ENCODE measurements at regions not wholly inside any gene's neighbourhood (a gene's known extent, or its start where the extent isn't known, plus 50 kb on each side); places are given as distances from the start of the nearest gene placed in this dataset.

DNA sequence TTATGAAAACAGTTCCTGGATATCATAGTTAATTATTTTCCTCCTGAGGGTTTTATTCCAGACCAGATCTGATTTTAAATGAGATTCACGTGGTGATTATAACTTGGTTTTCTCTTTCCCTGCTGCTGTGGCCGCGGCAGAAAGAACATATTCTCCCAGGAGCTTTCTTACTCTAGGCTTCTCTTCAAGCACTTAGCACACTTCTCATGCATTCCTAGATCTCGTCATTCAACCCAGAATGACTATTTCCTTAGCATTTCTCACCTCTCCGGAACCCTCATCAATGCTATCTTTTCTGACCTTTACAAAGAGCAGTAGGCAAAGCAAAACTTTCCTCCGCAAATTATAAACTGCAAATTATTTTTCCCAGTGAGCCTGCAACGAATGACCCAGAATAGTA, 122.9 kb downstream of the GPAT3 start:
- TF ChIP-seq, protein P1, sequence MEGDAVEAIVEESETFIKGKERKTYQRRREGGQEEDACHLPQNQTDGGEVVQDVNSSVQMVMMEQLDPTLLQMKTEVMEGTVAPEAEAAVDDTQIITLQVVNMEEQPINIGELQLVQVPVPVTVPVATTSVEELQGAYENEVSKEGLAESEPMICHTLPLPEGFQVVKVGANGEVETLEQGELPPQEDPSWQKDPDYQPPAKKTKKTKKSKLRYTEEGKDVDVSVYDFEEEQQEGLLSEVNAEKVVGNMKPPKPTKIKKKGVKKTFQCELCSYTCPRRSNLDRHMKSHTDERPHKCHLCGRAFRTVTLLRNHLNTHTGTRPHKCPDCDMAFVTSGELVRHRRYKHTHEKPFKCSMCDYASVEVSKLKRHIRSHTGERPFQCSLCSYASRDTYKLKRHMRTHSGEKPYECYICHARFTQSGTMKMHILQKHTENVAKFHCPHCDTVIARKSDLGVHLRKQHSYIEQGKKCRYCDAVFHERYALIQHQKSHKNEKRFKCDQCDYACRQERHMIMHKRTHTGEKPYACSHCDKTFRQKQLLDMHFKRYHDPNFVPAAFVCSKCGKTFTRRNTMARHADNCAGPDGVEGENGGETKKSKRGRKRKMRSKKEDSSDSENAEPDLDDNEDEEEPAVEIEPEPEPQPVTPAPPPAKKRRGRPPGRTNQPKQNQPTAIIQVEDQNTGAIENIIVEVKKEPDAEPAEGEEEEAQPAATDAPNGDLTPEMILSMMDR (IDR thresholded peaks at IDR 0.05), result no peak
- no peak for TF ChIP-seq POLR2A (IDR thresholded peaks at IDR 0.05)
